Smooth muscle cell (in vitro differentiated cells): ENCODE measurements at regions not wholly inside any gene's neighbourhood (a gene's known extent, or its start where the extent isn't known, plus 50 kb on each side); places are given as distances from the start of the nearest gene placed in this dataset.
"Not testable (repeated sequence)": the region's sequence is repeated elsewhere in the genome, so short reads cannot be mapped to it uniquely, and the experiment has no call there.

ENCODE experiments used
- DNase-seq: peaks from one replicate; lab custom pipeline; 2025; ENCODE audit not compliant: unreplicated experiment; lab: John Stamatoyannopoulos, UW
- H2AFZ ChIP-seq: fragments of 200-600 bp; sonication (generic); 2 replicates; pipeline ENCODE4 v1.6.0; 2016; ENCODE audit warnings: antibody characterized with exemption, low read depth, mild to moderate bottlenecking
- H3F3A ChIP-seq: fragments of 200-600 bp; sonication (generic); 2 replicates; pipeline ENCODE4 v1.6.0; 2017; ENCODE audit warnings: antibody characterized with exemption, low read depth
- H3K27ac ChIP-seq: fragments of 200-600 bp; sonication (generic); 2 replicates; pipeline ENCODE4 v1.5.1; 2016; ENCODE audit warnings: low read depth, mild to moderate bottlenecking
- H3K27me3 ChIP-seq: fragments of 200-600 bp; sonication (generic); 2 replicates; pipeline ENCODE4 v1.6.1; 2016; ENCODE audit warnings: low read depth, mild to moderate bottlenecking
- H3K36me3 ChIP-seq: fragments of 200-600 bp; sonication (generic); 2 replicates; pipeline ENCODE4 v1.5.1; 2016; ENCODE audit warnings: low read depth
- H3K4me1 ChIP-seq: fragments of 200-600 bp; sonication (generic); 2 replicates; pipeline ENCODE4 v1.5.1; 2016; ENCODE audit warnings: low read depth
- H3K4me2 ChIP-seq: fragments of 200-600 bp; sonication (generic); 2 replicates; pipeline ENCODE4 v1.6.0; 2016; ENCODE audit warnings: mild to moderate bottlenecking
- H3K4me3 ChIP-seq: fragments of 200-600 bp; sonication (generic); 2 replicates; pipeline ENCODE4 v1.5.1; 2016; ENCODE audit warnings: mild to moderate bottlenecking
- H3K79me2 ChIP-seq: fragments of 200-600 bp; sonication (generic); 2 replicates; pipeline ENCODE4 v1.6.0; 2016; ENCODE audit warnings: low read depth, mild to moderate bottlenecking
- H3K9ac ChIP-seq: fragments of 200-600 bp; sonication (generic); 2 replicates; pipeline ENCODE4 v1.6.0; 2016; ENCODE audit warnings: low read depth
- H3K9me3 ChIP-seq: fragments of 200-600 bp; sonication (generic); replicated peaks from 2 replicates; pipeline ENCODE4 v1.5.1; 2016; ENCODE audit warnings: low read depth
- H4K20me1 ChIP-seq: fragments of 200-600 bp; sonication (generic); 2 replicates; pipeline ENCODE4 v1.6.0; 2016; ENCODE audit warnings: low read depth
- CTCF ChIP-seq: fragments of 200-600 bp; sonication (generic); IDR thresholded peaks from 2 replicates; pipeline ENCODE4 v1.5.1; 2017; ENCODE audit warnings: borderline replicate concordance, mild to moderate bottlenecking, antibody characterized with exemption; ENCODE audit not compliant: insufficient read depth, poor library complexity, severe bottlenecking
- WGBS: methylation state at CpG from one replicate; pipeline ENCODE4 v1.1.7; 2016; ENCODE audit warnings: low lambda C conversion rate; 5-methylcytosine and 5-hydroxymethylcytosine counted together

GRCh38 chr10:42230115-42230514 lies 408.3 kb downstream of the ZNF33B start:
- H3K4me3 ChIP-seq, H3K9me3 ChIP-seq, H3K36me3 ChIP-seq, H3K79me2 ChIP-seq, H2AFZ ChIP-seq, H3K27me3 ChIP-seq, H3K4me1 ChIP-seq, H3F3A ChIP-seq, DNase-seq, H3K9ac ChIP-seq, H4K20me1 ChIP-seq, H3K27ac ChIP-seq, H3K4me2 ChIP-seq: not testable (repeated sequence)
- WGBS: 61% methylated on average over 2 of the region's 2 CpGs

GRCh38 chr10:42227859-42228258 lies 410.5 kb downstream of the ZNF33B start:
- H3K79me2 ChIP-seq, H3K9me3 ChIP-seq, DNase-seq, H3K4me3 ChIP-seq, H3F3A ChIP-seq, H3K4me1 ChIP-seq, H3K9ac ChIP-seq, H2AFZ ChIP-seq, H3K36me3 ChIP-seq, H4K20me1 ChIP-seq, H3K4me2 ChIP-seq, H3K27ac ChIP-seq, H3K27me3 ChIP-seq: not testable (repeated sequence)

DNA sequence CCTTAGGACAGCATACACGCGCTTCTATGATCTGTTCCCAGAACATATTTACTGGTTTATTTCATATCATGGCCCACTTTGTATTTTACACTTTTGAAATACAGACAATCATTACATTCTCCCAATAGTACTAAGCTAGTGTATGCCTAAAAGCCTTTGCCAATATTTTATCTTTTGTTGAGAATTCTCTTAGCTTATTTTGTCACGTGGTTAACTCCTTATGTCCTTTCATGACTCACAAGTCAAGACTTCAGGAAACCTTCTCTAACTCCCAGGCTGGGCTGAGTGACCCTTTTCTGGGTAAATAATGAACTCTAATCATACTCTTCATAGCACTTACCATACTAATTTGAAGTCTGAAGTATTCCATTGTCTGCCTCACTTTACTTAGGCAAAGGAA lies 444.8 kb downstream of the ZNF33B start:
- not testable (repeated sequence) for H3K4me2 ChIP-seq, H2AFZ ChIP-seq, H3K9me3 ChIP-seq, DNase-seq, H3K27ac ChIP-seq, H4K20me1 ChIP-seq, H3K36me3 ChIP-seq, H3K4me1 ChIP-seq, H3K79me2 ChIP-seq, H3F3A ChIP-seq, H3K9ac ChIP-seq, H3K27me3 ChIP-seq, H3K4me3 ChIP-seq
- 44% methylated on average over 3 of the region's 3 CpGs for WGBS

- not testable (repeated sequence) for H3K79me2 ChIP-seq, H3K36me3 ChIP-seq, H2AFZ ChIP-seq, H3K27me3 ChIP-seq, H3F3A ChIP-seq, H3K4me3 ChIP-seq, H3K4me2 ChIP-seq, H3K27ac ChIP-seq, H4K20me1 ChIP-seq, H3K4me1 ChIP-seq, H3K9ac ChIP-seq, DNase-seq, H3K9me3 ChIP-seq
- peak; percentile 46 for TF ChIP-seq CTCF
- 15% methylated on average over 4 of the region's 4 CpGs for WGBS
Measured at GRCh38 chr10:42192450-42192849, 445.9 kb downstream of the ZNF33B start.

DNA sequence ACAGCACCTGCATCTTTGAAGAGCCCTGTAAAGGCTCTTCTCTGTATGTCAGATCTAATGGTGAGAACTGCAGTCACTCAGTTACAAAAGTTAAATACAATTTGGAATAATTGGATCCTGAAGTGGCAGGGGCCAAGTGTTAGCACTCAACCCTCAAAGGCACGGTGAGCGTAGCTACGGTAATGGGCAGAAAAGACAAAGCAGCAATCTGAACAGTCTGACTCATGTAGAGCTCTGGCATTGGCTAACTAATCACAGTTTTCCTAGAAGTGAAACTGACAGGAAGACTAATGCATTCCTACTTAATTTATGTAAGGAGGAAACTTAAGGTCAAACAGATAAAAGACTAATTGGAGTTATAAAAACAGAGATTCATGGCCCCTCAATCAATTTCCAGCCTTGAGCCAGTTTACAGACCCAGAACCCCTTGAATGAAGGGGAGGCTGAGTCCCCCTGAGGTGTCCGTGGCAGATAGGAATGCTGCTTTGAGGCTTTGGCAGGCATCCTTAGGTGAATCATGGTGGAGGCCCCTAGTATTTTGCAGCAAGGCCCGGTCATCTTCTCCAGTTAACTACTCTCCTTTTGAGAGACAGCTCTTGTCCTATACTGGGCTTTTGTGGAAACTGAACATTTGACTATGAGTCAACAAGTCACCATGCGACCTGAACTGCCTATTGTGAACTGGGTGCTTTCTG lies 450.7 kb downstream of the ZNF33B start:
- 66% methylated on average over 6 of the region's 6 CpGs for WGBS
- H2AFZ ChIP-seq, DNase-seq, H3K36me3 ChIP-seq, H3K27me3 ChIP-seq, H3K9ac ChIP-seq, H3K27ac ChIP-seq, H3K4me2 ChIP-seq, H3K4me1 ChIP-seq, H3K4me3 ChIP-seq, H3K79me2 ChIP-seq, H3K9me3 ChIP-seq, H4K20me1 ChIP-seq, H3F3A ChIP-seq: not testable (repeated sequence)
